Caco-2 (cell line): ENCODE measurements at regions not wholly inside any gene's neighbourhood (a gene's known extent, or its start where the extent isn't known, plus 50 kb on each side); places are given as distances from the start of the nearest gene placed in this dataset.

Source experiments
- BruUV-seq: library from RNA; stranded (reverse); fragments of 400-500 nt; replicated peaks from 2 replicates; lab custom pipeline; 2021; lab: Mats Ljungman, UMichigan
- CTCF ChIA-PET: fragments of 300-600 bp; sonication (Branson Sonifier 250); formaldehyde crosslinking; loops from one replicate; lab custom pipeline; 2022; ENCODE audit warnings: antibody characterized with exemption; lab: Charles Lee
- POLR2A ChIA-PET: fragments of 300-600 bp; sonication (Branson Sonifier 250); formaldehyde crosslinking; loops from one replicate; lab custom pipeline; 2022; ENCODE audit warnings: antibody characterized with exemption; lab: Charles Lee
- DNase-seq, 2 experiments: peaks; one replicate each; pipeline versions ENCODE4 v3.0.0 to v3.0.0-alpha.2; 2020 to 2022
- H3K27me3 ChIP-seq: replicated peaks from 2 replicates; pipeline ENCODE4 v1.6.0; 2011; ENCODE audit warnings: low read length; ENCODE audit not compliant: control insufficient read depth, insufficient read depth
- H3K36me3 ChIP-seq: 2 replicates; pipeline ENCODE4 v1.5.1; 2011; ENCODE audit warnings: low read length; ENCODE audit not compliant: control insufficient read depth, insufficient read depth
- H3K4me1 ChIP-seq: fragments of 250-450 bp; sonication (Bioruptor Pico); 2 replicates; pipeline ENCODE4 v1.5.1; 2020; ENCODE audit warnings: mild to moderate bottlenecking
- H3K4me3 ChIP-seq: 2 replicates; pipeline ENCODE4 v1.5.1; 2011; ENCODE audit warnings: low read depth, mild to moderate bottlenecking, control low read depth, low read length
- H3K9me3 ChIP-seq: fragments of 250-450 bp; sonication (Bioruptor Pico); 2 replicates; pipeline ENCODE4 v1.5.1; 2020; ENCODE audit warnings: mild to moderate bottlenecking, moderate library complexity
- H3K27ac Mint-ChIP-seq: one replicate; pipeline ENCODE4 v1.8.0; 2022; ENCODE audit warnings: mixed read lengths; ENCODE audit not compliant: unreplicated experiment
- H3K27me3 Mint-ChIP-seq: one replicate; pipeline ENCODE4 v1.8.0; 2022; ENCODE audit warnings: mixed read lengths; ENCODE audit not compliant: insufficient read depth, unreplicated experiment
- H3K36me3 Mint-ChIP-seq: one replicate; pipeline ENCODE4 v1.8.0; 2022; ENCODE audit warnings: mild to moderate bottlenecking, mixed read lengths; ENCODE audit not compliant: insufficient read depth, unreplicated experiment
- H3K4me1 Mint-ChIP-seq: one replicate; pipeline ENCODE4 v1.8.0; 2022; ENCODE audit warnings: low read depth, mixed read lengths; ENCODE audit not compliant: unreplicated experiment
- H3K4me3 Mint-ChIP-seq: one replicate; pipeline ENCODE4 v1.8.0; 2022; ENCODE audit warnings: mild to moderate bottlenecking, moderate library complexity, mixed read lengths; ENCODE audit not compliant: unreplicated experiment
- H3K9me3 Mint-ChIP-seq: one replicate; pipeline ENCODE4 v1.8.0; 2022; ENCODE audit warnings: mixed read lengths; ENCODE audit not compliant: unreplicated experiment
- CTCF ChIP-seq, 2 experiments: fragments of 200-600 bp in 1 of 2; IDR thresholded peaks; 1 replicate in 1 of 2; 2 replicates in 1 of 2; pipeline versions ENCODE4 v1.5.1 to v1.8.0; 2011 to 2022; ENCODE audit warnings: antibody characterized with exemption in 1 of 2, control low read depth in 1 of 2, inconsistent platforms in 1 of 2, low read depth in 1 of 2, low read length in 1 of 2, mild to moderate bottlenecking in 1 of 2, moderate library complexity in 1 of 2; ENCODE audit not compliant: insufficient read depth in 1 of 2, severe bottlenecking in 1 of 2, unreplicated experiment in 1 of 2
- intact Hi-C: fragments of 100-400 bp; cut with micrococcal nuclease; formaldehyde crosslinking; loops from one replicate; pipeline ENCODE4 v1.10.0; 2022; ENCODE audit not compliant: unreplicated experiment

- no peak for TF ChIP-seq CTCF (IDR thresholded peaks at IDR 0.05; ENCODE audit: insufficient read depth in 1 of 2, low read depth in 1 of 2, low read length in 1 of 2, severe bottlenecking in 1 of 2, unreplicated experiment in 1 of 2)
- no TSS peak for BruUV-seq
- H3K9me3 Mint-ChIP-seq, result peaks cover 9% of the 10 kb centered on the region
- Histone ChIP-seq H3K36me3 (no peaks in the 10 kb centered on the region), H3K4me1 (no peaks in the 10 kb centered on the region), H3K27me3 (no peaks in the 10 kb centered on the region), H3K9me3 (no peaks in the 10 kb centered on the region), H3K4me3 (no peak overlapping the region)
- no peak overlapping the region for H3K27ac Mint-ChIP-seq
- H3K4me3 Mint-ChIP-seq, result no peak overlapping the region
- H3K4me1 Mint-ChIP-seq, result no peaks in the 10 kb centered on the region
- peak in 1 of 2 experiments; percentile 35 for DNase-seq
- no peaks in the 10 kb centered on the region for H3K36me3 Mint-ChIP-seq
- CTCF ChIA-PET, result no interaction called here
- no peaks in the 10 kb centered on the region for H3K27me3 Mint-ChIP-seq
- intact Hi-C loops, result no loop called here
- POLR2A ChIA-PET, result no interaction called here
Measured at GRCh38 chr2:14255135-14255820, 377.2 kb upstream of the LRATD1 start.

- H3K36me3 ChIP-seq, result no peaks in the 10 kb centered on the region
- H3K4me3 Mint-ChIP-seq, result no peak overlapping the region
- H3K36me3 Mint-ChIP-seq, result no peaks in the 10 kb centered on the region
- H3K4me1 ChIP-seq, result no peaks in the 10 kb centered on the region
- no peak for DNase-seq
- ChIA-PET POLR2A (no interaction called here), CTCF (no interaction called here)
- H3K9me3 ChIP-seq, result no peaks in the 10 kb centered on the region
- H3K4me1 Mint-ChIP-seq, result no peaks in the 10 kb centered on the region
- peaks cover 10% of the 10 kb centered on the region for H3K9me3 Mint-ChIP-seq
- H3K4me3 ChIP-seq, result no peak overlapping the region
- H3K27ac Mint-ChIP-seq, result no peak overlapping the region
- H3K27me3 Mint-ChIP-seq, result no peaks in the 10 kb centered on the region
- intact Hi-C loops, result no loop called here
- no peak for TF ChIP-seq CTCF (IDR thresholded peaks at IDR 0.05; ENCODE audit: insufficient read depth in 1 of 2, low read depth in 1 of 2, low read length in 1 of 2, severe bottlenecking in 1 of 2, unreplicated experiment in 1 of 2)
- no TSS peak for BruUV-seq
- H3K27me3 ChIP-seq, result no peaks in the 10 kb centered on the region
Measured at GRCh38 chr2:14256890-14257289, 375.6 kb upstream of the LRATD1 start.

- Histone ChIP-seq H3K4me1 (no peaks in the 10 kb centered on the region), H3K27me3 (no peaks in the 10 kb centered on the region), H3K36me3 (no peaks in the 10 kb centered on the region), H3K9me3 (no peaks in the 10 kb centered on the region), H3K4me3 (no peak overlapping the region)
- TF ChIP-seq CTCF (IDR thresholded peaks at IDR 0.05; ENCODE audit: insufficient read depth in 1 of 2, low read depth in 1 of 2, low read length in 1 of 2, severe bottlenecking in 1 of 2, unreplicated experiment in 1 of 2), result no peak
- Mint-ChIP-seq H3K9me3 (peaks cover 10% of the 10 kb centered on the region), H3K27ac (no peak overlapping the region), H3K27me3 (no peaks in the 10 kb centered on the region), H3K4me1 (no peaks in the 10 kb centered on the region), H3K36me3 (no peaks in the 10 kb centered on the region), H3K4me3 (no peak overlapping the region)
- ChIA-PET CTCF (no interaction called here), POLR2A (no interaction called here)
- intact Hi-C loops, result no loop called here
- no TSS peak for BruUV-seq
- no peak for DNase-seq
Measured at GRCh38 chr2:14257801-14258507, 374.6 kb upstream of the LRATD1 start.
